ENCODE measurements at regions not wholly inside any gene's neighbourhood (a gene's known extent, or its start where the extent isn't known, plus 50 kb on each side); places are given as distances from the start of the nearest gene placed in this dataset.

DNA sequence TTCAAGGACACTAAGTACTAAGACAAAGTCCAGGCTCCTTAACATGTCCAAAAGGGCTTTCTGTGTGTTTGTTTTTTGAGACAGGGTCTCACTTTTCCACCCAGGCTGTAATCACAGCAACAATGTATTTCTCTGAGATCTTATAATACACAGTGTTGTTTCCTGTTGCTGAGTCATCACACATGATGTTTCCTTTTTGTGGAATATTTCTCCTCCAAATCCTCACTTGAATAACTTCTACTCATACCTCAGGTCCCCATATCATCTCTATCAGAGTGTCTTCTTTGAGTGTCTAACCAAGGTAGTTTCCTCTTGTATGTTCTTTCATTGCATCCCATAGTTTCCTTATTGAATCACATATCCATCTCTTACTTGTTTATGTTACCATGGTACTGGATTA lies 632.0 kb upstream of the PIK3C3 start:
- TF ChIP-seq MYC (IDR thresholded peaks at IDR 0.05; ENCODE audit: low read depth, low read length): no peak
- TF ChIP-seq, protein P1, sequence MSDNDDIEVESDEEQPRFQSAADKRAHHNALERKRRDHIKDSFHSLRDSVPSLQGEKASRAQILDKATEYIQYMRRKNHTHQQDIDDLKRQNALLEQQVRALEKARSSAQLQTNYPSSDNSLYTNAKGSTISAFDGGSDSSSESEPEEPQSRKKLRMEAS (IDR thresholded peaks at IDR 0.05; ENCODE audit: low read depth, low read length): no peak
- TF ChIP-seq, protein P2, sequence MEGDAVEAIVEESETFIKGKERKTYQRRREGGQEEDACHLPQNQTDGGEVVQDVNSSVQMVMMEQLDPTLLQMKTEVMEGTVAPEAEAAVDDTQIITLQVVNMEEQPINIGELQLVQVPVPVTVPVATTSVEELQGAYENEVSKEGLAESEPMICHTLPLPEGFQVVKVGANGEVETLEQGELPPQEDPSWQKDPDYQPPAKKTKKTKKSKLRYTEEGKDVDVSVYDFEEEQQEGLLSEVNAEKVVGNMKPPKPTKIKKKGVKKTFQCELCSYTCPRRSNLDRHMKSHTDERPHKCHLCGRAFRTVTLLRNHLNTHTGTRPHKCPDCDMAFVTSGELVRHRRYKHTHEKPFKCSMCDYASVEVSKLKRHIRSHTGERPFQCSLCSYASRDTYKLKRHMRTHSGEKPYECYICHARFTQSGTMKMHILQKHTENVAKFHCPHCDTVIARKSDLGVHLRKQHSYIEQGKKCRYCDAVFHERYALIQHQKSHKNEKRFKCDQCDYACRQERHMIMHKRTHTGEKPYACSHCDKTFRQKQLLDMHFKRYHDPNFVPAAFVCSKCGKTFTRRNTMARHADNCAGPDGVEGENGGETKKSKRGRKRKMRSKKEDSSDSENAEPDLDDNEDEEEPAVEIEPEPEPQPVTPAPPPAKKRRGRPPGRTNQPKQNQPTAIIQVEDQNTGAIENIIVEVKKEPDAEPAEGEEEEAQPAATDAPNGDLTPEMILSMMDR (IDR thresholded peaks at IDR 0.05; ENCODE audit: low read depth, low read length): no peak
- no peak for TF ChIP-seq POLR2A (IDR thresholded peaks at IDR 0.05; ENCODE audit: extremely low read depth, insufficient read length)
- no peak for DNase-seq (ENCODE audit: low read depth)
- no peak overlapping the region for H3K4me3 ChIP-seq (ENCODE audit: low read depth, low read length)

DNA sequence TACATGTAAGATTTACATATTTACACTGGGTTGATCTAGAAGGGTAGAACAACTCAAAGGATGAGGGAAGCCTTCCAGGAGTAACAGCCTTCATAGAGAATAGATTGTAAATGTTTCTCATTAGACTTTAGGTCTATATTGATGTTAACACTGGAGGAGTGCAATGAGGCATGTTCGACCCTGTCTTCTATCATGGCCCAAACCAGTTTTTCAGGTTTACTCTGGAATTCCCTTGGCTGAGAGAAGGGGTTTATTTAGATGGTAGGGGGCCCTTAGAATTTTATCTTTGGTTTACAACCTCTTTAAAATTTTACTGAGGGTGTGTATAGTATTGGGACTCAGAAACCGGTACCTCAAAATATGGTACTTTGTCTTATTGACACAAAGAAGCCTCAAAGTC lies 634.9 kb upstream of the PIK3C3 start:
- no peak for DNase-seq (ENCODE audit: low read depth)
- TF ChIP-seq MYC (IDR thresholded peaks at IDR 0.05; ENCODE audit: low read depth, low read length) (no peak), POLR2A (IDR thresholded peaks at IDR 0.05; ENCODE audit: extremely low read depth, insufficient read length) (no peak)
- TF ChIP-seq, protein P1 (IDR thresholded peaks at IDR 0.05; ENCODE audit: low read depth, low read length): no peak
- TF ChIP-seq, protein P2 (IDR thresholded peaks at IDR 0.05; ENCODE audit: low read depth, low read length): no peak
- no peak overlapping the region for H3K4me3 ChIP-seq (ENCODE audit: low read depth, low read length)

DNA sequence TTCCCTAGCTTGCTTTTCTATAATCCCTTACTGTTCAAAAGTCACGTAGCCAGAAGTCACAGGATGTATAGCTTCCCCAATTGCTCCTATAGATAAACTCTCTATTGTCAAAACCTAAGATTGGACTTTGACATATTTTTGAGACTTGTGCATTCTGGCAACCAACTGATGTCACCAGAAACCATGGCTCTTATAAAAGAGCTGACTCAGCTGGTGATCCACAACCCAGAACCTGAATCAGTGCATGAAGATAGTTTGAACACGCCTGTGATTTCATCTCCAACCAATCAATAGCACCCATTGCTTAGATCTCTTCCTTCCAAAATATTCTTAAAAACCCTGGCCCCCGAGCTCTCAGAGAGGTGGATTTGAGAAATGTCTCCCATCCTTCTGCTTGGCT lies 639.9 kb upstream of the PIK3C3 start:
- no peak overlapping the region for H3K4me3 ChIP-seq (ENCODE audit: low read depth, low read length)
- DNase-seq (ENCODE audit: low read depth): no peak
- TF ChIP-seq, protein P1 (IDR thresholded peaks at IDR 0.05; ENCODE audit: low read depth, low read length): no peak
- TF ChIP-seq, protein P2 (IDR thresholded peaks at IDR 0.05; ENCODE audit: low read depth, low read length): no peak
- TF ChIP-seq POLR2A (IDR thresholded peaks at IDR 0.05; ENCODE audit: extremely low read depth, insufficient read length): no peak
- no peak for TF ChIP-seq MYC (IDR thresholded peaks at IDR 0.05; ENCODE audit: low read depth, low read length)

DNA sequence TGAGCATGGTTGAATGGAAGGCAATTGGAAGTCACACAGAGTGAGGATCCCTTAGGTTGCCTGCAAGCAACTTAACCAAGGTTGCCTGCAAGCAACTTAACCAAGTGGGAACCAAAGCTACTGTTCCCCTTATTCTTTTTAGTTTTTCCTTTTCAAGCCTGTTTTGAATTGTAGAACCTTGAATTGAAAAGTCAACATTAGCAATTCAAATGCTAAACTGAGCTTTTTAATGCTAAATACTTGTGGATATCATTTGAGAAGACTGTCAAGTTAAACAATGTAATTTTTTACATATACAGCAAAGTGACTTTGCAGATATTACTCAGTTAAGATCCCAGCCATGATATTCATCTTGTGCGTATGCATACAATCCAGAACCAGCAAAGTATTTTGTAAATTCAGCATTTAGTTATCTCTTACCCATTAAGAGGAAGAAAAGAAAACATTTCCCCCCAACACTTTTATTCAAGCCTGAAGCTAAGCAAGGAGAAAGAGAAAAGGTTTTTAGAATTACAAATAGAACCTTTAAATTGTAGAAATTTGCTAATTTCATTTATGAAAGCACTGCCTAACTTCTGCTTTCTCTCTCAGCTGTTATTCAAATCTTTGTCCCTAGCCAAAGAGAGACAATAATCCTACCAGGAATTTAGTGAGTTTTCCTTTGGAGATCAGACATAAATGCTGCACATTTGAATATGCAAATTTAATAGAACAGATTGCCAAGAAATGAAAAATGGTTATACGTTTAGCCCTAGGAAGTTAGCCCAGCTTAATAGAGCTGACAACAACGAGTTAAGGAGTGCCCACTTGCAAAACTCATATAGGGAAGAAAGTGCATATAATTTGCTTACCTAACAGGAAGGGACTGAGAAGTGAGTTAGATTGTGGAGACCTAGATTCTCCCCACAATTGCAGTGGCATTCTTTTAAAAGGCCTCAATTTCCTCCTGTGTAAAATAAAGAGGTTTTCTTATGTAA lies 643.2 kb upstream of the PIK3C3 start:
- TF ChIP-seq POLR2A (IDR thresholded peaks at IDR 0.05; ENCODE audit: extremely low read depth, insufficient read length) (no peak), MYC (IDR thresholded peaks at IDR 0.05; ENCODE audit: low read depth, low read length) (no peak)
- TF ChIP-seq, protein P1 (IDR thresholded peaks at IDR 0.05; ENCODE audit: low read depth, low read length): no peak
- TF ChIP-seq, protein P2 (IDR thresholded peaks at IDR 0.05; ENCODE audit: low read depth, low read length): no peak
- no peak for DNase-seq (ENCODE audit: low read depth)
- no peak overlapping the region for H3K4me3 ChIP-seq (ENCODE audit: low read depth, low read length)

DNA sequence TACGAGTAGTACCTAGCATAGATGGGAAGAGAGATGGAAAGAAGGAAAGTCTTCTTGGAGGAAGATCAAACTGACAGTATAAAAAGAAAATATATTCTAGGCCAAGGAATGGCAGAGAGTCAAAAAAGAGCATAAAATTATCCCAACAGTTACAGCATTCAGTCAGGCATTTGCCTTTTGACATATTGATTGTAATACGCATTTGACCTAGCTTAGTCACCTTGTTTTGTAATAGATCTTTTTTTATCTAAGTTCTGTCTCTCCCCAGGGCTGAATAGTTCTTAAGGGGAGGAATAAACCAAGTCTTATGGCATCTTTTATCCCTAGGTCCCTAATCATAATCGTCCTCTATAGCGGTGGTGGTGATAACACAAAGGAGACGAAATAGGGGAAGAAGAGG lies 657.3 kb upstream of the PIK3C3 start:
- DNase-seq (ENCODE audit: low read depth): no peak
- H3K4me3 ChIP-seq (ENCODE audit: low read depth, low read length): no peak overlapping the region
- TF ChIP-seq, protein P1 (IDR thresholded peaks at IDR 0.05; ENCODE audit: low read depth, low read length): no peak
- TF ChIP-seq, protein P2 (IDR thresholded peaks at IDR 0.05; ENCODE audit: low read depth, low read length): no peak
- TF ChIP-seq MYC (IDR thresholded peaks at IDR 0.05; ENCODE audit: low read depth, low read length) (no peak), POLR2A (IDR thresholded peaks at IDR 0.05; ENCODE audit: extremely low read depth, insufficient read length) (no peak)
